GM21360 (cell line): ENCODE measurements at regions not wholly inside any gene's neighbourhood (a gene's known extent, or its start where the extent isn't known, plus 50 kb on each side); places are given as distances from the start of the nearest gene placed in this dataset.
"Not testable (repeated sequence)": the region's sequence is repeated elsewhere in the genome, so short reads cannot be mapped to it uniquely, and the experiment has no call there.

Experiments used
- ATAC-seq: cut with Tn5 transposase; IDR thresholded peaks from one replicate; pipeline ENCODE4 v1.9.1; 2021; ENCODE audit warnings: mild to moderate bottlenecking, moderate library complexity; ENCODE audit not compliant: unreplicated experiment

DNA sequence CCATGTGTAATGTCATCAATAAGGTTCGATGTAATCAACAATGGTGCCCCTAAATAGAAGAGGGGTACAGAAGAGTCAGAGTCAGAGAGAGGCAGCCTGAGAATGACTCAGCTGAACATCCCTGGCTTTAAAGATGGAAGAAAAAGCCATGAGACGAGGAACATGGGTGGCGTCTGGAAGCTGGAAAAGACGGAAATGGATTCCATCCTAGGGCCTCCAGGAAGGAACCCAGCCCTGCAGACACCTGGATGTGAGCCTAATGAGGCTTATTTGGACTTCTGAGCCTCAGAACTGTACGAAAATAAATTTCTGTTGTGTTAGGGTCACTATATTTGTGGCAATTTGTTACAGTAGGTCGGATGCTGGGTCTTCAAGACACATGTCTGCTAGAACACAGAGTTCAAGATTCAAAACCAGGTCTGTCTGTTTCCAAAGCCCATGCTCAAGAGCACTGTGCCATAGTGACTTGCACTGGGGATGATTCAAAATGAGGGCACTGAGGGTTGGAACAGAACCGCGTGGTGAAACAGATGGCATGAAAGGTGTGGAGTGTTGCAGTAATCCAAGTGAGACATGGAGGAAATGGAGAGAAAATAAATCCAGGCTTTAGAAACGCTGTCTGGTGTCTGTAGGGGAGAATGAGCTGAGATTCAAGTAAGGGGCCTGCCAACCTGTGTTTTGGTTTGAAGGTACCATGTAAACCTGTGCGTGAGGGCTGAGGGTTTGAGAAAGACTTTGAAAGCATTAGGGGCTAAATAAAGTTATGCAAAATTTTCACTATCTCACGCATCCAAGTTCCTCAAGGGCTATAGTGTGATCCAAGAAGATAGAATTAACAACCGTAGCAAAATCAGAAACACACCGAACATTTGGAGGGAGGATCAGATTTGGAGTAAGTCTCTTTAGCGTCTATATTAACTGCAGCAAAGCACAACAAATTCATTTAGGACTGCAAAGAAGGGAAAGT lies 849.1 kb upstream of the AUTS2 start:
- no peak for ATAC-seq

DNA sequence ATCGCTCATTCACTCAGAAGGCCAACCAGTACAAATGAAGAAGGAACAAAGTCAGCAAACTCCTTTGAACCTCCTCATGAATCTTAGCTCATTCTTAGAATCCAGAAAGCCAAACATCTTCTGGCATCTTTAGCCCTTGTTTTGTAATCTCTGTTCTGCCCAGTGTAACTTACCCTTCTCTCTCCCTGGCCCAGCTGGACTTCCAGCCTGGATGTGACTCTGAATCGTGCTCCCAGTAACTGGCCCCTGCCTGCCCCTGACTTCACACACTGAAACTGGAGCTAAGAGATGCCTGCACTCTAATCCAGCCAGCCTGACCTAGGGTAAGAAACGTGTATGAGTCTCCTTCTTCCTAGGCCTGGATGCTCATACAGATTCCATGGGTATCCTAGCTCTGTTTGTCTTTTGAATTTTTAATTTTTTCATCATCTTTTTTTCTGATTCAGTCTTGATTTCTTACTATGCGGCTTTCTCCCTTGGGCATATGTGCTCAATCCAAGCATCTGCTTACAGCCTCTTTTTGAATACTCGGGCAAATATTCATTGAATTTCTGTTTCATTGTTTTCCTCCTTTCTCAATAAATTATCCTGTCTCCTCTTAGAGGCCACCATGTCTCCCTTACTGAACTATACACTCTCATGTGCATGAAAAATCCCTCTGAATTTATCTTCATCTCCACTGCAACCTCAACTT lies 845.6 kb upstream of the AUTS2 start:
- no peak for ATAC-seq

GRCh38 chr7:68754414-68754813 lies 843.9 kb upstream of the AUTS2 start:
- ATAC-seq: no peak

- no peak for ATAC-seq
These were observed 841.2 kb upstream of the AUTS2 start for GRCh38 chr7:68756986-68757495.

DNA sequence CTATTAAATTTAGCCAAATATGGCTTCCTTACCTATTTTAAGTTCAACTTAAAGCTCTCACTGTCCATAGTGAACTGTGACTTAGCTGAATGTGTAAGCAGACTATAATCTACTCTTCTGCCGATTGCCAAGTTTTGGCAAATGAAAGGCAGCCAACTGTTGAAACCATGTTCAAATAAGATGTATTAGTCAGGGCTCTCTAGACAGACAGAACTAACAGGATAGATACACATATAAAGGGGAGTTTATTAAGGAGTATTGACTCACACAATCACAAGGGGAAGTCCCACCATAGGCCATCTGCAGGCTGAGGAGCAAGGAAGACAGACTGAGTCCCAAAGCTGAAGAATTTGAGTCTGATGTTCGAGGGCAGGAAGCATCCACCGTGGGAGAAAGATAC lies 837.7 kb upstream of the AUTS2 start:
- no peak for ATAC-seq

GRCh38 chr7:68767462-68767861 lies 830.8 kb upstream of the AUTS2 start:
- no peak for ATAC-seq

GRCh38 chr7:68770649-68771048 lies 827.6 kb upstream of the AUTS2 start:
- no peak for ATAC-seq

DNA sequence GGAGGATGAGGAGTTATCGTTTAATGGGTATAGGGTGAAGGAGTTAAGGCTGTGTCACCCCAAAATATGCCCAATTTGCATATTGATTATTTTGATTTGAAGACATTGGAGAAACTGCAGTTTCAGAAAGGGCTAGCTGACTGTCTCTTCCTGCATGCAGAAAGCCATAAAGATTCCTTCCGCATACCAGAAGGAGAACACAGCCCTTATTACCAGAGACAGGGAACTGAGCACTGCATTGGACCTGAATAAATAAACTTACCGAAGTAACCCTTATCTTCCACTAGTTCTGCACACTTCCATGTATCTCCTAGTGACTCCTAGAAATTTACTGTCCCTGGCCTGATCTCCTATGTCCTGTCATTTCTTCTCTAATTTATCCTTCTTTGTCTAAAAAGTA lies 821.9 kb upstream of the AUTS2 start:
- no peak for ATAC-seq

GRCh38 chr7:68783684-68784083 lies 814.6 kb upstream of the AUTS2 start:
- ATAC-seq: no peak

GRCh38 chr7:68785036-68785435 lies 813.2 kb upstream of the AUTS2 start:
- ATAC-seq: no peak

- no peak for ATAC-seq
These were observed 810.7 kb upstream of the AUTS2 start for GRCh38 chr7:68787566-68787965.

DNA sequence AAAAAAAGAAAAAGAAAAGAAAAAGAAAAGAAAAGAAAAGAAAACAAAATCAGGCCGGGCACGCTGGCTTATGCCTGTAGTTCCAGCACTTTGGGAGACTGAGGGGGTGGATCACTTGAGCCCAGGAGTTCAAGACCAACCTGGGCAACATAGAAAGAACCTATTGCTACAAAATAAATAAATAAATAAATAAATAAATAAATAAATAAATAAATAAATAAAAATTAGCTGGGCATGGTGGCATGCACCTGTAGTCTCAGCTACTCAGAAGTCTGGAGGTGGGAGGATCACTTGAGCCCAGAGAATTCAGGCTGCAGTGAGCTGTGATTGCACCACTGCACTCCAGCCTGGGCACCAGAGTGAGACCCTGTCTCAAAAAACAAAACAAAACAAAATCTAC lies 809.7 kb upstream of the AUTS2 start:
- not testable (repeated sequence) for ATAC-seq

DNA sequence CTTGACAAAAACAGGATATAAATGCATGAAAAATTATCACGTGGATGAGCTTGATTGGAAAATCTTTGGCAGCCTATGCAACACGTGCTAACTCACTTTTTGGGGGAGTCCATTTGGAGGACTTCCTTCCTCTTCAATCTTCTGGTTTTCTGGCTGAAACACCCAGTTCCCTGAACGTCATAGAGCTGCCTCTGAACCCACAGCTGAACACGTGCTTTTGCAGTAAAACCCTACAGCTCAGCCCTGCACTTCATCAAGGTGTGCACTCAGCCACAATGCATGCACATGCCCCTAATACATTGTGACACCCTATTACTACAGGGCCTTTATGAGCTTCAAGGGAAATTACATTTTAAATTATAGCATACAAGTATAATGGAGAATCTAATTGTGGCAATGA lies 808.7 kb upstream of the AUTS2 start:
- no peak for ATAC-seq

DNA sequence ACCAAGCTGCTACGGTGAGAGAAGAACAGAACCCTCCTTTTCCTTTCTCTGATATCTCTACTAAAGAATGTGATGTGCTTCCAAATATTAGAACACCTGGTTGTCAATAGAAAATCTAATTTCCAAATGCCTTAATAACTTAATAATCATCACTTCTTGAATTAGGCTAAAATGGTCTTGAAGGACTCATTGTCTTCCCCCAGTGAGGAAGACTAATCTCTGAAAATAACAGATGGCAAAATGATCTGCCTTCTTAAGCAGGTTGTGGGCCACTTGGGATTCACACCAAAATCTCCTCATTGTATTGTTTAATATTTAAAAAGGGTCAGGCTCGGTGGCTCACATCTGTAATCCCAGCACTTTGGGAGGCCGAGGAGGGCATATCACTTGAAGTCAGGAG lies 805.9 kb upstream of the AUTS2 start:
- ATAC-seq: no peak

DNA sequence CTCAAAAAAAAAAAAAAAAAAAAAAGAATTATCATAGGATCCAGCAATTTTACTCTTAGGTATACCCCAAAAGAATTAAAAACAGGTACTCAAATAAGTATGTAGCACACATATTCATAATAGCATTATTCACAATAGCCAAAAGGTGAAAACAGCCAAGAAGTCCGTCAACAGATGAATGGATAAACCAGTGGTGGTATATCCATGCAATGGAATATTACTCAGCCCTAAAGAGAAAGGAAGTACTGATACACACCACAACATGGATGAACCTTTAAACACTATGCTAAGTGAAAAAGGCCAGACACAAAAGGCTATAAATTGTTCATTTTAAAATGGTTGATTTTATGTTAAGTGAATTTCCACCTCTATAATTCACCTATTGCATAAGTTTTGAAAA lies 804.8 kb upstream of the AUTS2 start:
- ATAC-seq: no peak

- no peak for ATAC-seq
These were observed 798.0 kb upstream of the AUTS2 start for GRCh38 chr7:68800316-68800715.

- ATAC-seq: no peak
These were observed 793.1 kb upstream of the AUTS2 start for GRCh38 chr7:68805159-68805558.

DNA sequence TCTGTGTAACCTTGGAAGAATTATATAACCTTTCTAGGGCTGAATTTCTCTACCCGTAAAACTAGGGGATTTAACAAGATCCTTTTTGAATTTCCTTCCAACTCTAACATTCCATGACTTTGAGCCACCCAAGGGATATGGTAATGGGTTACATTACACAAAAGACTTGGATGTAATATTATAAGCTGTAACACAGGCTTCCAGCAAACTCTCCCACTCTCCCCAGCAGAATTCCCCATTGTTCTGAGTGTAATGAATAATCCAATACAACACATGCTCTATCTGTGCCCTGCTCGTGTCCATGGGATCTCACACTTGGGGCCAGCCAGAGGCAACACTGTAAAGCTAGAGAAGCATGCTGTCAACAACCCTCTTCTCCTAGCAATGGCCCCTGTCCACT lies 790.6 kb upstream of the AUTS2 start:
- no peak for ATAC-seq

DNA sequence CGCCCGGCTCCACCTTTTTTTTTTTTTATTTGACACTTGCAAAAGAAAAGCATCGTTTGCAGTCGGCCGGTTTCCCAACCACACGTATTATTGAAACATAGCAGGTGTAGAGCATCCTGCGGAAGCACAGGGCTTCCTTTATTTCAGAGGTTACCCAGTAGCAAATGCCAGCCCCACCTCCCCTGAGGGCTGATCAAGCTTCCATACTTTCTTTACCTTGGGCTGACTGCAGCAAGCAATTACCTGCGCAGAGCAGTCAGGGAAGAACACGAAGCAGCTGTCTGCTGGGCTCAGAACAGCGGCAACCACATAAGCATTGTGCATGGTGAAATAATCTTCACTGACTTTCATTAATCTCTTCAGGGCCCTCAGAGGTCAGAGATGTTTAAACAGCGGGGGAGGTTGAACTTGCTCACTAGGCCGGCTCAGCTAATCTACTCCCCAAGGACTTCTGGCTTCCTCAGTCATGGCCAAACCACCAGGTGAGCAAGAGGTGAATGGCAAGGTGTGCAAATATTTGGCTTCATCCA lies 784.7 kb upstream of the AUTS2 start:
- ATAC-seq: no peak

- ATAC-seq: no peak
These were observed 781.8 kb upstream of the AUTS2 start for GRCh38 chr7:68816491-68816890.

DNA sequence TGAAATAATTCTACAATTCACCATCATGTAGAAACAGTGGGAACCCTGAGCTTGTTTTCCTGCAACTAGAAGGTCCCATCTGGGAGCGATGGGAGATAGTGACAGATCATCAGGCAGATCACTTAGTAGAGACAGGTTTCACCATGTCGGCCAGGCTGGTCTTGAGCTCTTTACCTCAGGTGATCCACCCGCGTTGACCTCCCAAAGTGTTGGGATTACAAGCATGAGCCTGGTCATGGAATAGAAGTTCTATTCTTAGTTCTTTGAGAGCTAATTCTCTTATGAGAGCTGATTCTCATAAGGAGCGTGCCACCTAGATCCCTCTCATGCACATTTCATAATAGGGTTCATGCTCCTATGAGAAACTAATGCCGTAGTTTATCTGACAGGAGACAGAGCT lies 778.0 kb upstream of the AUTS2 start:
- ATAC-seq: no peak

GRCh38 chr7:68821846-68822245 lies 776.4 kb upstream of the AUTS2 start:
- ATAC-seq: no peak
